ENCODE measurements at regions not wholly inside any gene's neighbourhood (a gene's known extent, or its start where the extent isn't known, plus 50 kb on each side); places are given as distances from the start of the nearest gene placed in this dataset.

DNA sequence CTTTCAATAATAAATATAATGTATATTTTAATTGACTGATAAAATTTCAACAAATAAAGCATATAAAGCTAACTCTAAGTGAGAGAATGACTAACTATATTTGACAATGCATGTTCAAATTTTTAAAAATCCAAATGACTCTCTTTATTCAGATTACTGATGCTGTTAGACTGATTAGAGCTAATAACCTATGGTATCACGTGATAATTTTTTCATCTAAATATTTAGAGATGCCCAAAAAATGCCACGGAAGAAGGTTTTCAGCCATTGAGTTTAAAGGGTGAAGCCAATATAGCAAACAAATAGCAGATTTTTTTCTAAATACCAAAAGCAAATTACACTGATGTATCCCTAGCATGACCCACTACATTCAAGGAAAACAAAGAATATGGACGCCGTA, 61.1 kb upstream of the OR10J4 start:
- Histone ChIP-seq H3K27me3 (ENCODE audit: control insufficient read depth, insufficient read depth, low read length) (no peaks in the 10 kb centered on the region), H3K4me1 (ENCODE audit: control insufficient read depth, insufficient read depth, low read length) (no peaks in the 10 kb centered on the region), H3K36me3 (ENCODE audit: control insufficient read depth, insufficient read depth, low read length) (no peaks in the 10 kb centered on the region), H3K9me3 (ENCODE audit: control insufficient read depth, insufficient read depth, low read depth, low read length) (no peaks in the 10 kb centered on the region), H3K4me3 (ENCODE audit: low read depth in 2 of 2, low read length in 2 of 2) (no peak overlapping the region), H3K27ac (ENCODE audit: low read length) (no peak overlapping the region)
- CTCF ChIA-PET = interaction anchor here (0.7 kb wide), 1 partner anchor 310 kb away, joined by 3 read pairs; no protein-coding TSS in a partner anchor
- TF ChIP-seq SIN3A (IDR thresholded peaks at IDR 0.05; ENCODE audit: borderline replicate concordance, insufficient read depth, low read depth, low read length) (no peak), TCF7L2 (IDR thresholded peaks at IDR 0.05; ENCODE audit: low read depth, low read length) (no peak), POLR2AphosphoS5 (IDR thresholded peaks at IDR 0.05; ENCODE audit: low read depth, low read length) (no peak)
- TF ChIP-seq, protein P1, sequence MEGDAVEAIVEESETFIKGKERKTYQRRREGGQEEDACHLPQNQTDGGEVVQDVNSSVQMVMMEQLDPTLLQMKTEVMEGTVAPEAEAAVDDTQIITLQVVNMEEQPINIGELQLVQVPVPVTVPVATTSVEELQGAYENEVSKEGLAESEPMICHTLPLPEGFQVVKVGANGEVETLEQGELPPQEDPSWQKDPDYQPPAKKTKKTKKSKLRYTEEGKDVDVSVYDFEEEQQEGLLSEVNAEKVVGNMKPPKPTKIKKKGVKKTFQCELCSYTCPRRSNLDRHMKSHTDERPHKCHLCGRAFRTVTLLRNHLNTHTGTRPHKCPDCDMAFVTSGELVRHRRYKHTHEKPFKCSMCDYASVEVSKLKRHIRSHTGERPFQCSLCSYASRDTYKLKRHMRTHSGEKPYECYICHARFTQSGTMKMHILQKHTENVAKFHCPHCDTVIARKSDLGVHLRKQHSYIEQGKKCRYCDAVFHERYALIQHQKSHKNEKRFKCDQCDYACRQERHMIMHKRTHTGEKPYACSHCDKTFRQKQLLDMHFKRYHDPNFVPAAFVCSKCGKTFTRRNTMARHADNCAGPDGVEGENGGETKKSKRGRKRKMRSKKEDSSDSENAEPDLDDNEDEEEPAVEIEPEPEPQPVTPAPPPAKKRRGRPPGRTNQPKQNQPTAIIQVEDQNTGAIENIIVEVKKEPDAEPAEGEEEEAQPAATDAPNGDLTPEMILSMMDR (IDR thresholded peaks at IDR 0.05) = no peak
- TF ChIP-seq, protein P2, sequence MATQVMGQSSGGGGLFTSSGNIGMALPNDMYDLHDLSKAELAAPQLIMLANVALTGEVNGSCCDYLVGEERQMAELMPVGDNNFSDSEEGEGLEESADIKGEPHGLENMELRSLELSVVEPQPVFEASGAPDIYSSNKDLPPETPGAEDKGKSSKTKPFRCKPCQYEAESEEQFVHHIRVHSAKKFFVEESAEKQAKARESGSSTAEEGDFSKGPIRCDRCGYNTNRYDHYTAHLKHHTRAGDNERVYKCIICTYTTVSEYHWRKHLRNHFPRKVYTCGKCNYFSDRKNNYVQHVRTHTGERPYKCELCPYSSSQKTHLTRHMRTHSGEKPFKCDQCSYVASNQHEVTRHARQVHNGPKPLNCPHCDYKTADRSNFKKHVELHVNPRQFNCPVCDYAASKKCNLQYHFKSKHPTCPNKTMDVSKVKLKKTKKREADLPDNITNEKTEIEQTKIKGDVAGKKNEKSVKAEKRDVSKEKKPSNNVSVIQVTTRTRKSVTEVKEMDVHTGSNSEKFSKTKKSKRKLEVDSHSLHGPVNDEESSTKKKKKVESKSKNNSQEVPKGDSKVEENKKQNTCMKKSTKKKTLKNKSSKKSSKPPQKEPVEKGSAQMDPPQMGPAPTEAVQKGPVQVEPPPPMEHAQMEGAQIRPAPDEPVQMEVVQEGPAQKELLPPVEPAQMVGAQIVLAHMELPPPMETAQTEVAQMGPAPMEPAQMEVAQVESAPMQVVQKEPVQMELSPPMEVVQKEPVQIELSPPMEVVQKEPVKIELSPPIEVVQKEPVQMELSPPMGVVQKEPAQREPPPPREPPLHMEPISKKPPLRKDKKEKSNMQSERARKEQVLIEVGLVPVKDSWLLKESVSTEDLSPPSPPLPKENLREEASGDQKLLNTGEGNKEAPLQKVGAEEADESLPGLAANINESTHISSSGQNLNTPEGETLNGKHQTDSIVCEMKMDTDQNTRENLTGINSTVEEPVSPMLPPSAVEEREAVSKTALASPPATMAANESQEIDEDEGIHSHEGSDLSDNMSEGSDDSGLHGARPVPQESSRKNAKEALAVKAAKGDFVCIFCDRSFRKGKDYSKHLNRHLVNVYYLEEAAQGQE (IDR thresholded peaks at IDR 0.05; ENCODE audit: insufficient read depth in 1 of 2, low read depth in 2 of 2, low read length in 1 of 2) = no peak
- in situ Hi-C loops (cut with HindIII; ENCODE audit: low pct_unique_long_range_greater_than_20kb, low sequenced_read_pairs) = no loop called here
- no peak for ATAC-seq
- POLR2A ChIA-PET = no interaction called here
- DNase-seq (ENCODE audit: low read depth, low spot score) = no peak
- intact Hi-C loops (cut with micrococcal nuclease; ENCODE audit: unreplicated experiment) = no loop called here
- no TSS peak for BruUV-seq (replicated peaks)

Measured in Panc1 (cell line).